ENCODE measurements at regions not wholly inside any gene's neighbourhood (a gene's known extent, or its start where the extent isn't known, plus 50 kb on each side); places are given as distances from the start of the nearest gene placed in this dataset.

- no peaks in the 10 kb centered on the region for H3F3A ChIP-seq (ENCODE audit: insufficient read depth)
- H3K9me2 ChIP-seq (replicated peaks; ENCODE audit: insufficient read depth, low read length), result no peaks in the 10 kb centered on the region
- H3K9me3 ChIP-seq (ENCODE audit: insufficient read depth, low read length), result no peaks in the 10 kb centered on the region
- no peaks in the 10 kb centered on the region for H3K36me3 ChIP-seq (ENCODE audit: low read length)
- H3K9ac ChIP-seq (ENCODE audit: low read length), result no peak overlapping the region
- no peaks in the 10 kb centered on the region for H3K79me2 ChIP-seq (ENCODE audit: insufficient read depth, low read length)
- no peak overlapping the region for H3K27ac ChIP-seq (ENCODE audit: low read depth, low read length)
- no peak overlapping the region for H3K4me2 ChIP-seq (ENCODE audit: low read depth, low read length, poor library complexity, severe bottlenecking)
- H3K4me3 ChIP-seq (ENCODE audit: insufficient read depth, low read length, poor library complexity, severe bottlenecking), result no peak overlapping the region
- H3K27me3 ChIP-seq (ENCODE audit: low read length), result no peaks in the 10 kb centered on the region
- TF ChIP-seq CTCF (IDR thresholded peaks at IDR 0.05; ENCODE audit: insufficient read depth, low read length, poor library complexity, severe bottlenecking), result no peak
- no peak for TF ChIP-seq EZH2phosphoT487 (conservative IDR thresholded peaks at IDR 0.05; ENCODE audit: low read length)
- no peak overlapping the region for H2AFZ ChIP-seq (ENCODE audit: low read depth, low read length, severe bottlenecking)
- H4K20me1 ChIP-seq (ENCODE audit: low read depth, low read length), result no peaks in the 10 kb centered on the region
Observed at GRCh38 chr6:51057296-51057695, 238.6 kb downstream of the TFAP2B start.

- H2AFZ ChIP-seq (ENCODE audit: low read depth, low read length, severe bottlenecking), result no peak overlapping the region
- TF ChIP-seq CTCF (IDR thresholded peaks at IDR 0.05; ENCODE audit: insufficient read depth, low read length, poor library complexity, severe bottlenecking) (no peak), EZH2phosphoT487 (conservative IDR thresholded peaks at IDR 0.05; ENCODE audit: low read length) (no peak)
Observed at GRCh38 chr6:51060262-51060762, 241.6 kb downstream of the TFAP2B start.

GRCh38 chr6:51062166-51062722 is 243.6 kb downstream of the TFAP2B start:
- H3K27me3 ChIP-seq (ENCODE audit: low read length), result no peaks in the 10 kb centered on the region
- no peaks in the 10 kb centered on the region for H4K20me1 ChIP-seq (ENCODE audit: low read depth, low read length)
- no peak overlapping the region for H3K4me2 ChIP-seq (ENCODE audit: low read depth, low read length, poor library complexity, severe bottlenecking)
- H3K79me2 ChIP-seq (ENCODE audit: insufficient read depth, low read length), result no peaks in the 10 kb centered on the region
- H3F3A ChIP-seq (ENCODE audit: insufficient read depth), result no peaks in the 10 kb centered on the region
- no peak overlapping the region for H3K27ac ChIP-seq (ENCODE audit: low read depth, low read length)
- no peak overlapping the region for H3K9ac ChIP-seq (ENCODE audit: low read length)
- TF ChIP-seq CTCF (IDR thresholded peaks at IDR 0.05; ENCODE audit: insufficient read depth, low read length, poor library complexity, severe bottlenecking) (no peak), EZH2phosphoT487 (conservative IDR thresholded peaks at IDR 0.05; ENCODE audit: low read length) (no peak)
- no peak overlapping the region for H3K4me3 ChIP-seq (ENCODE audit: insufficient read depth, low read length, poor library complexity, severe bottlenecking)
- H3K9me2 ChIP-seq (replicated peaks; ENCODE audit: insufficient read depth, low read length), result no peaks in the 10 kb centered on the region
- H3K9me3 ChIP-seq (ENCODE audit: insufficient read depth, low read length), result no peaks in the 10 kb centered on the region
- H2AFZ ChIP-seq (ENCODE audit: low read depth, low read length, severe bottlenecking), result no peak overlapping the region
- H3K36me3 ChIP-seq (ENCODE audit: low read length), result no peaks in the 10 kb centered on the region

More at GRCh38 chr6:51060262-51060762, 241.6 kb downstream of the TFAP2B start:
- H3K79me2 ChIP-seq (ENCODE audit: insufficient read depth, low read length), result no peaks in the 10 kb centered on the region
- H4K20me1 ChIP-seq (ENCODE audit: low read depth, low read length), result no peaks in the 10 kb centered on the region
- H3F3A ChIP-seq (ENCODE audit: insufficient read depth), result no peaks in the 10 kb centered on the region
- no peaks in the 10 kb centered on the region for H3K27me3 ChIP-seq (ENCODE audit: low read length)
- H3K9me2 ChIP-seq (replicated peaks; ENCODE audit: insufficient read depth, low read length), result no peaks in the 10 kb centered on the region
- no peaks in the 10 kb centered on the region for H3K9me3 ChIP-seq (ENCODE audit: insufficient read depth, low read length)
- no peak overlapping the region for H3K27ac ChIP-seq (ENCODE audit: low read depth, low read length)
- no peak overlapping the region for H3K4me2 ChIP-seq (ENCODE audit: low read depth, low read length, poor library complexity, severe bottlenecking)
- H3K9ac ChIP-seq (ENCODE audit: low read length), result no peak overlapping the region
- no peaks in the 10 kb centered on the region for H3K36me3 ChIP-seq (ENCODE audit: low read length)
- no peak overlapping the region for H3K4me3 ChIP-seq (ENCODE audit: insufficient read depth, low read length, poor library complexity, severe bottlenecking)
